Coronary artery (tissue), 2 donors: ENCODE measurements at regions not wholly inside any gene's neighbourhood (a gene's known extent, or its start where the extent isn't known, plus 50 kb on each side); places are given as distances from the start of the nearest gene placed in this dataset.

Experiments
- DNase-seq: peaks from one replicate; pipeline ENCODE4 v3.0.0-alpha.2; 2017; ENCODE audit warnings: low spot score
- H3K27ac ChIP-seq, 2 donors: fragments of 200-600 bp; sonication (generic); one replicate each; pipeline ENCODE4 v1.5.1; 2016 to 2019
- H3K4me3 ChIP-seq: fragments of 200-600 bp; sonication (generic); 2 replicates; pipeline ENCODE4 v1.5.1; 2016; ENCODE audit warnings: mild to moderate bottlenecking, moderate library complexity
- CTCF ChIP-seq: fragments of 200-600 bp; sonication (generic); IDR thresholded peaks from one replicate; pipeline ENCODE4 v1.5.1; 2019; ENCODE audit warnings: antibody characterized with exemption

DNA sequence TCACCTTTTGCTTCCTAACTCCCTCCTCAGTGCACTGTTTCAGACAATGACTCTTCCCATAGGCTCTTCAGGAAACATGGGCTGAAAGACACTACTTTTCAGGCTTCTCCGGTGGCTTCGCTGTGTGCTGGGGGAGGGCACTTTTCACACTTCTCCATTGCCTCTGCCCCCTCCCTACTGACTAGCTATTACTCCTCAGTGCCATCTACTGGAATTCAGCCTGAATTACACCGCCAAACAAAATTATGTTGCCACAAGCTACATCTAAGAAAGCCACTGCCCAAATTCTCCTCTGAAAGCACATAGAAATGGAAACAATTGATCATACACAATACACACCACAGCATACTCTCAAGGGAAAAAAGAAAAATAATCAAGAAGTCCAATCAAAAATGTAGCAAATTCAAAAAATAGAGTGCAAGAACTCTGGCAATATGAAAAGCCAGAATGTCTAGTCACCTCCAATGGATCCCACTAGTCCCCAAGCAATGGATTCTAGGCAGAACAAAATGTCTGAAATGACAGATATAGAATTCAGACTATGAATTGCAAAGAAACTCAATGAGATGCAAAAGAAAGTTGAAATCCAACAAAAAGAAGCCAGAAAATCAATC, 1139.4 kb upstream of the GYPC start:
- TF ChIP-seq CTCF = no peak
- H3K4me3 ChIP-seq = no peak overlapping the region
- DNase-seq = no peak
- H3K27ac ChIP-seq = no peak overlapping the region

DNA sequence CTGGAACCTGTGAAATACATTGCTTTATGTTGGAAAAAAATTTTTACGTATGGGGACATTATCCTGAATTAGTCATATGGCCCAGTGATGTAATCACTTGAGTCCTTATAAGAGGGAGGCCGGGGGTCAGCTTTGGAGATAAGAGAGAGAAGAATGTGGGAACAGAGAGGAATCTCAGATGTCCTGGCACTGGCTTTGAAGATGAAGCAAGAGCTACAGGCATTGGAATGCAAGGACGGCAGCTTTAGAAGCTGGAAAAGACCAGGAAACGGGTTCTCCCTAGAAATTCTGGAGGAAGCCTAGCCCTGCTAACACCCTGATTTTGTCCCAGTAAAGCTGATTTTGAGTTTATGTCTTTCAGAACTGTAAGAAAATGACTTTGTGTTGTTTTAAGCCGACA, 1129.9 kb upstream of the GYPC start:
- no peak overlapping the region for H3K27ac ChIP-seq
- no peak for DNase-seq
- TF ChIP-seq CTCF = no peak
- no peak overlapping the region for H3K4me3 ChIP-seq

DNA sequence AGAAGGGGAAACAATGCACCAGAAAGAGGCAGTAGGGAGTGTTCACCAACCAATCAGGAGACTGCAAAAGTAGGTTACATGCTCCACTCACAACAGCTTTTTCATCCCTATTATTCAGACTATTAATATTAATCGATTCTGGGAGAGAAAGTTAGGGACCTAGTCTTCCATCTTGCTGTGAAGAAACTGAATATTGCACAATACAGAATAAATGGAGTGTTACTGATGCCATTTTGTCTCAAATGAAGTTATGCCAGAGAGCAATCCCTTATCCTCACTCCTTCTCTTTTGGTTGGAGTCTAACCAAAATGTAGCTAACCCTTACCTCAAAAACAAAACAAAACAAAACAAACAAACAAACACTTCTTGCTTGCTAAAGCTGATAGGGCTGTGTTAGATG, 1120.9 kb upstream of the GYPC start:
- DNase-seq = no peak
- TF ChIP-seq CTCF = no peak
- no peak overlapping the region for H3K27ac ChIP-seq
- no peak overlapping the region for H3K4me3 ChIP-seq

- no peak for DNase-seq
- no peak overlapping the region for H3K4me3 ChIP-seq
- no peak overlapping the region for H3K27ac ChIP-seq
- no peak for TF ChIP-seq CTCF
Measured at GRCh38 chr2:125543968-125544514, 1111.9 kb upstream of the GYPC start.

- no peak for DNase-seq
- Histone ChIP-seq H3K4me3 (no peak overlapping the region), H3K27ac (no peak overlapping the region)
- no peak for TF ChIP-seq CTCF
Measured at GRCh38 chr2:125553768-125554167, 1102.2 kb upstream of the GYPC start.

GRCh38 chr2:125554956-125555355, 1101.0 kb upstream of the GYPC start:
- no peak for DNase-seq
- H3K4me3 ChIP-seq = no peak overlapping the region
- no peak for TF ChIP-seq CTCF
- no peak overlapping the region for H3K27ac ChIP-seq

DNA sequence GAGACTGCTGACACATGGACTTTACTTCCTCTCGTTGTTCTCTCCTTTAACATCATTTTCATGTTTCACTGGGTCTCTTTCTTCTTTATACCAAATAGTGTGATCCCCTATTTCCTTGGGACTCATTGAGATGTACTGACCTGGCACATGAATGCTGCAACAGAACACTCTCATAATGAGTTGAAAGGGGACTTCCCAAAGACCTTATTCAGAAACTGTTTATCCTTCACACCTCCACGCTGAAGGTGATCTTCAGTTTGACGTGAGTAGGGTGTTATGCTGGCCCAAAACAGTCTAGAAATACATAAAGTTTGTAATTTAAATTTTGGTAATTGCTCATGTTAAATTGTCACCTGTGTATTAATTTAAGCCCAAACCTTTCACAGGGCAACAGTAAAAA, 1096.8 kb upstream of the GYPC start:
- Histone ChIP-seq H3K4me3 (no peak overlapping the region), H3K27ac (no peak overlapping the region)
- no peak for TF ChIP-seq CTCF
- no peak for DNase-seq
